ENCODE measurements at regions not wholly inside any gene's neighbourhood (a gene's known extent, or its start where the extent isn't known, plus 50 kb on each side); places are given as distances from the start of the nearest gene placed in this dataset.
"Not testable (repeated sequence)": the region's sequence is repeated elsewhere in the genome, so short reads cannot be mapped to it uniquely, and the experiment has no call there.

GRCh38 chr3:28575746-28576613 lies 227.4 kb upstream of the AZI2 start:
- no peak for DNase-seq

DNA sequence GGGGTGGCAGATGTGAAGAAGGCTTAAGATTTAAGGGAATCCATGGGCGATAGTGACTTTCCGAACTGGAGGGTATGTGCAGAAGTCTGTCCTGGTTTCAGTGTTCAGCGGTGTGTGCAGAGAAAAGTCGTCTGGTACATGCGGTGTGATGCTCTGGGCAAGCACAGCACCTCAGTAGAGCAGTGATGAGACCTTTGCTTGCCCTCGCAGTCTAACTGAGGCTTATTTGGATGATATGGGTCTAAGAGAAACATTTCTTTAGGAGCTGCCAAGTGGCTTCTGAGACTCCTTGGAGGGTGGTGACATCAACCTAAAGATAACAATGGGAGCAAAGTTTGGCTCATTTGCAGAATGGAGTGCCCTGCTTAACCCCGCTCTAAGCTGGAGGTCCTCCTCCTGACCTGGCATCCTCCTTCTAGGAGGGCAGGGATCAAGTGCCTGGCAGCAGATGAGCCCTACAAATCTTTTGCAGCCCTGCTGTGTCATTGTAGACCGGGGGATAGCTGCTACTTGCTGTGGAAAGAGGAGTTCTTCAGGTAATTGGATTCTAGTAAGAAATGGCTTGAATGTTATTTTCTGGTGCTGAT lies 228.1 kb upstream of the AZI2 start:
- no peak for DNase-seq

- no peak for DNase-seq
Observed at GRCh38 chr3:28577941-28578500, 229.4 kb upstream of the AZI2 start.

DNA sequence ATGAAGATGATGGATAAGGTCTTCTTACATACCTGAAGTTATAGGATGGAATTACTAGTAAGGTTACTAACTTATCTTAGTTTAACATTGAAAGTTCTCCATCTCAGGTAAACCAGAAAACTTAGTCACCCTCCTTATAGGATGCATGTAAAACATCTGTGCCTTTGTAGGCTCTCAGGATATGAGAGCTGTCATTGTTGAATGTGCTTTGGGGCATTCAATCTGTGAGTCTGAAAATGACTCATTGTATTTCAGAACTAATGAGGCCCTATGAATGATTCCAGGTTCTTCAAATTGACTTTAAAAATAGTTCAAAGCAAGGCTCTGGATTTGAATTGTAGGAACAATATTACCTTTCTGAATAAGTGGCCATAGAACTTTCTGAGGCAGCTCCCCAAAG lies 237.7 kb upstream of the AZI2 start:
- no peak for DNase-seq

GRCh38 chr3:28587723-28588122 lies 239.1 kb upstream of the AZI2 start:
- DNase-seq: no peak

- DNase-seq: no peak
Observed at GRCh38 chr3:28590216-28590615, 241.6 kb upstream of the AZI2 start.

DNA sequence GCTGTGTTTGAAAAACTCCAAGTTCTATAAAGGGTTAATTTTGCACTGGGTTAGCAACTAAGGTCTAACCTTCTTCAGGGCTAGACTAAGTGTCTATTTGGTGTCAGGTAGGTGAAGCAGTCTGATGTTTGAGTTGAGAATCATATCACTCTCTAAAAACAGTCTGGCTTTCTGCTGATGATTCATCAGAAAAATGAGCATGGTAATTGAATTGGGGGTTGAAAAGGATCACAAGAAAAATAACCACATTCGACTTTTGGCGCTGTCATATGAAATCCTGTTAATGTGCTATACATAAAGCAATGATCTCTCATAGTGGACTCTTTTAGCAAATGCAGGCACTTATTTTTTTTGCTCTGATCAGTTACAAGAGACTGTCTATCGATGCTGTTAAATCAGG lies 242.2 kb upstream of the AZI2 start:
- no peak for DNase-seq

DNA sequence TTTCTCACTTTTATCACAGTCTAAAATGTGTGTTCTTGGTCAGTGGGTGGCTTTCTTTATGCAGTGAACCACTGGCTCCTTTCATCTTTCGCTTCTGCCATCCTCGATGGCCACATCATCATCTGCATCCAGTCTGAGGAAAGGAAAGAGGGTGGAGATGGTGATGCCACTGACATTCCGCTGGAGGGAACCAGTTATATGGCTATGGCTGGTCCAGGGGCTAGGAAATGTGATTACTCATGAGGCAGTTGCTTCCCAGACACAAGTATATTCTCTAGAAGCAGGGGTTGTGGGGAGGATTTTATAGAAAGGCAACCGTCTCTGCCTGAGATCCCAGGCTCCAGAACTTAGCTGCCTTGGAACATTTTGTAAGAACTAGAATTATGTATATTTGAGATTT lies 246.7 kb upstream of the AZI2 start:
- no peak for DNase-seq

DNA sequence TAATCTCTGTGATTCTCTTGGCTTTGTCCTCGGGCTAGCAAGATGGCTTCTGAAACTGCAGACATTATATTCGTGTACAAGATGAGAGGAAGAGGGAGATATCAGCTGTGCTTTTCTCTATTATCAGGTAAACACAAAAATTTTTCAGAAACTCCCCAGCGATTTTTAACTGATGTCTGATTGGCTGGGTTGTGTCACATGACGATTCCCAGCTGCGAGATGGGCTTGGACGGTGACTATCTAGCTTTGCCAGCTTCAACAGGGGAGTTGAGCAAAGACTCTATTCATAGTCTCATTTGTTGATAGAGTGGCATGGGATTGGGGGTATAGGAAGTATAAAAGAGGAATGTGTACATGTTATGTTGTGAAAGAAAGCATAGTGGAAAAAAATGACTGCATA lies 248.8 kb upstream of the AZI2 start:
- DNase-seq: no peak

DNA sequence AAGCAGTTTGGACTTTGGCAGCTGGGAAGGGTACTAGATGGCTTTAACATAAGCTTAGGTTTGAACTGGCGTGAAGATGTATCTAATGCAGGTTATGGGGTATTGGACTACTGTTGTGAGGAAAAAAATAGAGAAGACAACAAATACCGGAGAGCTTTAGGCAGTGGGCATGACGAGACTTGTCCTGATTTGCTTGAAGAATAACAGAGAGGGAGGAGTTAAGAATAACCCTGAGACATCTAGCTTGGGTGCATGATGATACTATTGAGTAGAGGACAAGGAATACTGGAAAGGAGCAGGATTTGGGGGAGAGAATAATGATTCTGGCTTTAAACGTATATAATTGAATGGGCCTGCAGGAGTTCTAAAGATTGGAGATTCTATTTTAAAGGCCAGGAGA lies 249.5 kb upstream of the AZI2 start:
- no peak for DNase-seq

GRCh38 chr3:28601291-28601690 lies 252.7 kb upstream of the AZI2 start:
- DNase-seq: no peak

DNA sequence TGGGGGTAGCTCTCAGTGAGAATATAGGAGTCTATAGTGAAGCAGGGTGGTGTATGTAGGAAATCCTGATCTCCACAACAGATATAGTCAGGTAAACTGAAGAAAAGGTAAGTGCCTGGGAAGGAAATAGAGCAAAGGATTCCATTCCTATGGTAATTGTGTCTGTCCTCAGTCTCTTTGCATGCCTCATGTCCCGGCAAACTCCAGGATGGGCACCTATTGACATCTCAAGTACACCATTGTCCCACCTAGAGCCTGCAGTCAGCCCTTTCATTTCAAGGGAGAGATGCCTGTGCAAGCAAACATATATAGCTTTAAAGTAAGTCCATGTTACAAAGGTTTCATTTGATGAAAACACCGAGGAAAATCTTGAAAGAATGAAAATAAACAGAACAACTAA lies 257.7 kb upstream of the AZI2 start:
- no peak for DNase-seq

GRCh38 chr3:28612232-28612631 lies 263.6 kb upstream of the AZI2 start:
- DNase-seq: no peak

DNA sequence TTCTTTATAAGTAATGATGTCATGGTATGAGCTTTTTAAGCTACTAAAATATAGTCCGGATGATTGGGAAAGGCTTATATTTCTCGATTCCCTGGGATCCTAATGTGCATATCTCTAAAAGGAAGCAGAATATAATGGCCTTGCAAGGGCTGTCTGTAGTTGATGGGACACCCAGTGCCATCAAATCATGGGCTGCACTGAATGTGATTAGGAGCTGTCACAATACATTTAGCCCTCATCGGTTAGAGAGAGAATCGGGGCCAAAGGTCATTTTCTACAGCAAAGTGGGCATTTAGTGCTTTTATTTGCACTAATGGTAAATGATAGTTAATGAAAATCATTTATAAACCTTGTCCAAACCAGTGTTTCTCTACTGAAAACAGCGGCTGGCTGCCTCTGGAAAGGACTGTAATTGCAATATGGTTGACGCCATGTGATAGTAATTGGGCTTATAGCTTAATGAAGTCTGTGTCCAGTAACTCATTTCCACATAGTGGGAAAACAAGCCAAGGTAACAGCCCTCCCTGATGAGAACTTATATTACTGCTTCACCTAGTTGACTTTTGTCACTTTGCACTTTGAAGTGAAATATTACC lies 265.0 kb upstream of the AZI2 start:
- no peak for DNase-seq

DNA sequence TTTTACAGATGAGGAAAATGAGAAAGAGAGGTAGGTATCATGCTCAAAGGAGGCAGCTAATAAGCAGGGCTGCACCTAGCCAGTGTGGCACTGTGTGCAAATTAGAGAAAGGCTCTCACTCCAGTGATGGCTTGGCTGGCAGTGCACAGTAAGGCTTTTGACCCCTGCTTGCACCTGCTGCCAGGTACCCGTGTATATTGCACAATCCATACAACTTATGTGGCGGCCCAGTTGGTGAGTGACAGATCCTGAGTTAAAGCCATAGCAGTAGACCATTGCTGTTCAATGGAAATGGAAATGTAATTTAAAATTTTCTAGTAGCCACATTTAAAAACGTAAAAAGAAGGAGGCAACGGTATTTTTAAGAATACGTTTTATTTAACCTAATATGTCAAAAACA lies 266.4 kb upstream of the AZI2 start:
- DNase-seq: no peak

- DNase-seq: no peak
Observed at GRCh38 chr3:28615971-28616370, 267.3 kb upstream of the AZI2 start.

GRCh38 chr3:28617821-28618220 lies 269.2 kb upstream of the AZI2 start:
- no peak for DNase-seq

- no peak for DNase-seq
Observed at GRCh38 chr3:28623106-28623505, 274.5 kb upstream of the AZI2 start.

- DNase-seq: no peak
Observed at GRCh38 chr3:28624084-28624483, 275.5 kb upstream of the AZI2 start.

DNA sequence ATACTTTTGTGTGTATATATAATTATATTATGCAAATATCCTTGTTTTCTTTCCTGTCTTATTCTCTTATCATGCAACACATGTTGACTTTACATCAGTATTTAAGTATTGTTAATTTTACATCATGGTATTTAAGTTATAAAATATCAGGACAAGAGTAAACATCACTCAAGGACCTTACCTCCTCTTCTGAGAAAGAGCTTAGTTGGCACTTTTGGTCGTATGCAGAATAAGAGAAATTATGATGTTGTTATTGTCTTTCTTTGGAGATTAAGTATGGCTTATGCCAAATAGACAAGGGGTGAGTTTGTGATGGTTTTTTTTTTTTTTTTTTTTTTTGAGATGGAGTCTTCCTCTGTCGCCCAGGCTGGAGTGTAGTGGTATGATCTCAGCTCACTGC lies 279.2 kb upstream of the AZI2 start:
- not testable (repeated sequence) for DNase-seq

GRCh38 chr3:28634019-28634418 lies 285.4 kb upstream of the AZI2 start:
- no peak for DNase-seq

- DNase-seq: no peak
Observed at GRCh38 chr3:28637742-28638141, 289.1 kb upstream of the AZI2 start.

DNA sequence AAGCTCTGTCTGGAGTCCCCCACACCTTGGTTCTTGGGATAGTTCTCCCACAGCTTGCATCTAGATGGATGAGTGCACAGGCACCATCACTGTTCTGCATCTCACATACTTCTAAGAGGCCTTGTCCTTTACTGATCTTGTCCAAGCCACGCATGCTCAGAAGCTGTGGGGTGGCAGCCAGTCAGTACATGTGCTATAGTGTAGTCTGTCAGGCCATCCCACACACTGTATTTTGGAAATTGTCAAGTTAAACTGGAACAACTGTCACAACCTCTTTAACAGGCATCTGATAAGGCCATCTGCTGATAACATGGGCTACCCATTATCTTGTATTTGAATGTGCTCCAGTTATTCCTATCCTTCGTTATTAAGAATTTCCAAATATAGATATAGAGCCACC lies 296.5 kb upstream of the AZI2 start:
- no peak for DNase-seq

GRCh38 chr3:28646435-28646834 lies 297.8 kb upstream of the AZI2 start:
- DNase-seq: no peak
